ENCODE measurements at regions not wholly inside any gene's neighbourhood (a gene's known extent, or its start where the extent isn't known, plus 50 kb on each side); places are given as distances from the start of the nearest gene placed in this dataset.

- Histone ChIP-seq H3K4me1 (no peaks in the 10 kb centered on the region), H3K9me3 (no peaks in the 10 kb centered on the region), H3K4me3 (no peak overlapping the region), H3K27me3 (no peaks in the 10 kb centered on the region), H3K36me3 (no peaks in the 10 kb centered on the region), H3K27ac (no peak overlapping the region)
- intact Hi-C loops (cut with DNase I), result no loop called here
- no peak for TF ChIP-seq POLR2AphosphoS5 (IDR thresholded peaks at IDR 0.05; ENCODE audit: insufficient read depth in 1 of 2, low read depth in 1 of 2)
- TF ChIP-seq, protein P1, sequence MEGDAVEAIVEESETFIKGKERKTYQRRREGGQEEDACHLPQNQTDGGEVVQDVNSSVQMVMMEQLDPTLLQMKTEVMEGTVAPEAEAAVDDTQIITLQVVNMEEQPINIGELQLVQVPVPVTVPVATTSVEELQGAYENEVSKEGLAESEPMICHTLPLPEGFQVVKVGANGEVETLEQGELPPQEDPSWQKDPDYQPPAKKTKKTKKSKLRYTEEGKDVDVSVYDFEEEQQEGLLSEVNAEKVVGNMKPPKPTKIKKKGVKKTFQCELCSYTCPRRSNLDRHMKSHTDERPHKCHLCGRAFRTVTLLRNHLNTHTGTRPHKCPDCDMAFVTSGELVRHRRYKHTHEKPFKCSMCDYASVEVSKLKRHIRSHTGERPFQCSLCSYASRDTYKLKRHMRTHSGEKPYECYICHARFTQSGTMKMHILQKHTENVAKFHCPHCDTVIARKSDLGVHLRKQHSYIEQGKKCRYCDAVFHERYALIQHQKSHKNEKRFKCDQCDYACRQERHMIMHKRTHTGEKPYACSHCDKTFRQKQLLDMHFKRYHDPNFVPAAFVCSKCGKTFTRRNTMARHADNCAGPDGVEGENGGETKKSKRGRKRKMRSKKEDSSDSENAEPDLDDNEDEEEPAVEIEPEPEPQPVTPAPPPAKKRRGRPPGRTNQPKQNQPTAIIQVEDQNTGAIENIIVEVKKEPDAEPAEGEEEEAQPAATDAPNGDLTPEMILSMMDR (IDR thresholded peaks at IDR 0.05), result no peak
- no peak for TF ChIP-seq POLR2A (IDR thresholded peaks at IDR 0.05)
- DNase-seq (ENCODE audit: extremely low spot score in 2 of 2), result no peak
Observed at GRCh38 chr13:105612541-105612940, 922.9 kb downstream of the EFNB2 start.

GRCh38 chr13:105611424-105611823 lies 924.0 kb downstream of the EFNB2 start:
- no peaks in the 10 kb centered on the region for H3K9me3 ChIP-seq
- intact Hi-C loops (cut with DNase I), result no loop called here
- TF ChIP-seq, protein P1 (IDR thresholded peaks at IDR 0.05), result no peak
- no peak for TF ChIP-seq POLR2AphosphoS5 (IDR thresholded peaks at IDR 0.05; ENCODE audit: insufficient read depth in 1 of 2, low read depth in 1 of 2)
- no peak for TF ChIP-seq POLR2A (IDR thresholded peaks at IDR 0.05)
- no peak overlapping the region for H3K27ac ChIP-seq
- no peaks in the 10 kb centered on the region for H3K4me1 ChIP-seq
- H3K4me3 ChIP-seq, result no peak overlapping the region
- no peaks in the 10 kb centered on the region for H3K27me3 ChIP-seq
- DNase-seq (ENCODE audit: extremely low spot score in 2 of 2), result no peak
- no peaks in the 10 kb centered on the region for H3K36me3 ChIP-seq

DNA sequence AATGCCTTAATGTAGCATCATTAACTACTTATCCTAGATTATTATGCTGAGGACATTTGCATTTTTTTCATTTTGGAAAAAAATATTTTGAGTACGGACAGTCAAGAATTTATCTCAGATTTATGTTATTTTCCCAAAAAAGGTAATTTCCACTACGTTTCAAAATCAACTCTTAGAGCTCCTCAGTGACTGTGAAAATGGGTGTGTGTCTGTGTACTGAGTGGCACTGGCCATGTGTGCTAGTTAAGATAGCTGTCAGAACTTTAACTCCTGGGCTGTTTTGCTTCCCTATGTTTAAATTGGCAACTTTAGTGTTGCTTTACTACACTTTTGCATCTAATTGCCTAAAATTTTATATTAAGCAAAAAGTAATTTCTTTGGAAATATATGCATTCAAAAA lies 927.4 kb downstream of the EFNB2 start:
- H3K27ac ChIP-seq, result no peak overlapping the region
- TF ChIP-seq POLR2AphosphoS5 (IDR thresholded peaks at IDR 0.05; ENCODE audit: insufficient read depth in 1 of 2, low read depth in 1 of 2) (no peak), POLR2A (IDR thresholded peaks at IDR 0.05) (no peak)
- DNase-seq (ENCODE audit: extremely low spot score in 2 of 2), result no peak
- no peaks in the 10 kb centered on the region for H3K27me3 ChIP-seq
- H3K9me3 ChIP-seq, result no peaks in the 10 kb centered on the region
- H3K4me3 ChIP-seq, result no peak overlapping the region
- intact Hi-C loops (cut with DNase I), result no loop called here
- H3K36me3 ChIP-seq, result no peaks in the 10 kb centered on the region
- H3K4me1 ChIP-seq, result no peaks in the 10 kb centered on the region

DNA sequence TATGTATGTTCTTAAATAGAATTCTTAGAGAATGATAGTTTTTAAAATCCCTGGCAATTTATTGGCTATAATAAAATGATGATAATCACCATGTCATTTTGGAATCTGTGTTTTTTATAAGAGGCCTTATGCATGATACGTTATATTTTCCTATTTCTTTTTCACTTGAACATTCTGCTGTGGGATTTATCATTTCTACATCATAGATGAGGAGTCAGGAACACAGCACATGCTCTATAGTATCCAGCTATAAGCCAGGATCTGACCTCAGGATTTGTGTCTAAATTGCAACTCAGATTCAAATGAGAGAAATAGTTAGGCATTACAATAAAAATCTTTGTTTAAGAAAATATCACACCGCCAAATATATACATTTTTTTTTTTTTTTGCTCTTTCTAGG lies 928.0 kb downstream of the EFNB2 start:
- H3K27ac ChIP-seq, result no peak overlapping the region
- no peak for DNase-seq (ENCODE audit: extremely low spot score in 2 of 2)
- TF ChIP-seq POLR2AphosphoS5 (IDR thresholded peaks at IDR 0.05; ENCODE audit: insufficient read depth in 1 of 2, low read depth in 1 of 2) (no peak), POLR2A (IDR thresholded peaks at IDR 0.05) (no peak)
- TF ChIP-seq, protein P1 (IDR thresholded peaks at IDR 0.05), result no peak
- intact Hi-C loops (cut with DNase I), result no loop called here
- H3K4me3 ChIP-seq, result no peak overlapping the region
- no peaks in the 10 kb centered on the region for H3K9me3 ChIP-seq
- H3K36me3 ChIP-seq, result no peaks in the 10 kb centered on the region
- H3K4me1 ChIP-seq, result no peaks in the 10 kb centered on the region
- H3K27me3 ChIP-seq, result no peaks in the 10 kb centered on the region

DNA sequence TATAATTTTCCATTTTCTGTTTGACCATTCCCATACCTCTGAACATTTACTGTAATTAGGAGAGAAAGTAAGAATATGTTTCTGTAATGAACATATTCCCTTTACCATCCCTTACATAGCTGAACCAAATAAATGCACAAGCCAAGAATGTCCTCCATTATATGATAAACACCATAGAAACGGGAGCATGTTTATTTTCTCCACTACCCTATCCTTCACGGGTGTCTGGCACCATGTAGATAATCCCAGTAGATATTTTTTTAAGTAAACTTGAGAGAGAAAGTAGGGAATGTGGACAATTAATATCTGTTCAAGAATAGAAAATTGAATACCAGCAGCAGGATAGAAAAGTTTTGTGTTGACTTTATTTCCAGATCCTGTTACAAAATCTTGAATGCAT lies 928.4 kb downstream of the EFNB2 start:
- Histone ChIP-seq H3K27me3 (no peaks in the 10 kb centered on the region), H3K27ac (no peak overlapping the region), H3K9me3 (no peaks in the 10 kb centered on the region), H3K4me3 (no peak overlapping the region), H3K4me1 (no peaks in the 10 kb centered on the region), H3K36me3 (no peaks in the 10 kb centered on the region)
- no peak for TF ChIP-seq POLR2AphosphoS5 (IDR thresholded peaks at IDR 0.05; ENCODE audit: insufficient read depth in 1 of 2, low read depth in 1 of 2)
- no peak for TF ChIP-seq POLR2A (IDR thresholded peaks at IDR 0.05)
- TF ChIP-seq, protein P1 (IDR thresholded peaks at IDR 0.05), result no peak
- DNase-seq (ENCODE audit: extremely low spot score in 2 of 2), result no peak
- intact Hi-C loops (cut with DNase I), result no loop called here

All from vagina (tissue), 2 donors.